Kidney (tissue), 13 donors: ENCODE measurements at regions not wholly inside any gene's neighbourhood (a gene's known extent, or its start where the extent isn't known, plus 50 kb on each side); places are given as distances from the start of the nearest gene placed in this dataset.

Experiments
- DNase-seq, 5 donors: peaks; one replicate each; pipeline ENCODE4 v3.0.0-alpha.2; 2013 to 2020
- FAIRE-seq: peaks from 2 replicates; lab custom pipeline; 2012; peaks lifted over from hg19 to GRCh38; lab: Jason Lieb, UNC
- H3K27ac ChIP-seq, 2 donors: one replicate each; pipeline ENCODE4 v1.7.0; 2013; ENCODE audit warnings: low read depth in 2 of 2, low read length in 2 of 2, inconsistent platforms in 1 of 2
- H3K27me3 ChIP-seq: one replicate; pipeline ENCODE4 v1.7.1; 2013; ENCODE audit warnings: low read length, inconsistent platforms; ENCODE audit not compliant: control insufficient read depth, insufficient read depth
- H3K36me3 ChIP-seq, 3 donors: one replicate each; pipeline versions ENCODE4 v1.7.0 to v1.7.1; 2013; ENCODE audit warnings: low read length in 3 of 3, control low read depth in 1 of 3, inconsistent platforms in 1 of 3; ENCODE audit not compliant: insufficient read depth in 3 of 3, control insufficient read depth in 2 of 3
- H3K4me1 ChIP-seq, 3 donors: one replicate each; pipeline versions ENCODE4 v1.7.0 to v1.7.1; 2013; ENCODE audit warnings: low read length in 3 of 3, inconsistent platforms in 1 of 3, low read depth in 1 of 3; ENCODE audit not compliant: control insufficient read depth in 2 of 3, insufficient read depth in 2 of 3
- H3K4me3 ChIP-seq, 3 donors: one replicate each; pipeline versions ENCODE4 v1.7.0 to v1.8.1; 2013; ENCODE audit warnings: low read length in 3 of 3, control low read depth in 1 of 3, inconsistent platforms in 1 of 3
- H3K9ac ChIP-seq, 3 donors: one replicate each; pipeline versions ENCODE4 v1.7.0 to v1.7.1; 2013; ENCODE audit warnings: low read length in 3 of 3, control low read depth in 1 of 3, inconsistent platforms in 1 of 3
- H3K9me3 ChIP-seq, 3 donors: one replicate each; pipeline versions ENCODE4 v1.7.0 to v1.7.1; 2013; ENCODE audit warnings: low read length in 3 of 3, control low read depth in 1 of 3, inconsistent platforms in 1 of 3; ENCODE audit not compliant: control insufficient read depth in 2 of 3, insufficient read depth in 1 of 3
- intact Hi-C: fragments of 100-400 bp; cut with DNase I; formaldehyde crosslinking; loops from one replicate; pipeline ENCODE4 v1.11.1; 2022
- TF ChIP-seq, protein P1 (sequence below): IDR thresholded peaks from 3 replicates; pipeline ENCODE4 v1.5.1; 2012; ENCODE audit warnings: mild to moderate bottlenecking, moderate library complexity, borderline replicate concordance; ENCODE audit not compliant: insufficient read depth; ENCODE audit errors: extremely low read depth
- donor health status: control.
- donor health status: control.
- donor health status: control.
- donor health status: control.
- donor health status: control.
- donor health status: DM: yes; HTN: yes; CAD: no.
- donor health status: Normal renal cell carcinoma (clear cell type).

DNA sequence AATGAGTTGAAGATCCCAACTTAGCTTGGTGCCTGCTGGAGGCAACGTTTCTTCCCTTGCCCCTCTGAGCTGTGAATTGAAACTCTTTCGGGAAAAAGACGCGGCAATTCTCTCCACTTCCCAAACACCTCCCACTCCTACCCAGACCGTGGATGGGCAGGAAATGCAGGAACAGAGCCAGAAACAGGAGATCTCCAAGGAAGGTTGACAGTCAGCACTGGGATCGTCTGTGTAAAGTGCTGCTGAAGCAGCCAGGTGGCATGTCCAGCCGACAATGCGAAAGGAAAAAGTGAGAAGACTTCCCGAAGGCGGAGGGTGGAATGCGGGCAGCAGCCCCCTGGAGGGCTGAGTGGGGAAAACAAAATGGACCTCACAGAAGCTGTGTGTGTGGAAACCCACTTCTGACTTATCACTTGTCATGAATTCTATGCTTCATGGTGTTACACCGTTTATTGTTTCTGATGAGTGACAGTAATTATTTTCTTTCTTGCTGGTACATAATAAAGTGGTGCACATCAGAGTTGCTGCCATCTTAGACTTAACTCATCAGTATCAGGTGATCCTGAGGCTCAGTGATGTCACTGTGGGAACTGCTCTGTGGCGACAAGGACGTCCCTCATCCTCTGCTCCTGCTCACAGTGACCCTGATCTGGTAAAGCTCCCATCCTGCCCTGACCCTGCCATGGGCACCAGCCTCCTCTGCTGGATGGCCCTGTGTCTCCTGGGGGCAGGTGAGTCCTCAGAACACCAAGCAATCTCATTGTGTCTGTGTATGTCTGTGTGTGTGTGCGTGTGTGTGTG lies 220.5 kb upstream of the PRSS1 start:
- H3K4me3 ChIP-seq, result no peak overlapping the region
- no peaks in the 10 kb centered on the region for H3K36me3 ChIP-seq
- no peaks in the 10 kb centered on the region for H3K9me3 ChIP-seq
- TF ChIP-seq, protein P1, sequence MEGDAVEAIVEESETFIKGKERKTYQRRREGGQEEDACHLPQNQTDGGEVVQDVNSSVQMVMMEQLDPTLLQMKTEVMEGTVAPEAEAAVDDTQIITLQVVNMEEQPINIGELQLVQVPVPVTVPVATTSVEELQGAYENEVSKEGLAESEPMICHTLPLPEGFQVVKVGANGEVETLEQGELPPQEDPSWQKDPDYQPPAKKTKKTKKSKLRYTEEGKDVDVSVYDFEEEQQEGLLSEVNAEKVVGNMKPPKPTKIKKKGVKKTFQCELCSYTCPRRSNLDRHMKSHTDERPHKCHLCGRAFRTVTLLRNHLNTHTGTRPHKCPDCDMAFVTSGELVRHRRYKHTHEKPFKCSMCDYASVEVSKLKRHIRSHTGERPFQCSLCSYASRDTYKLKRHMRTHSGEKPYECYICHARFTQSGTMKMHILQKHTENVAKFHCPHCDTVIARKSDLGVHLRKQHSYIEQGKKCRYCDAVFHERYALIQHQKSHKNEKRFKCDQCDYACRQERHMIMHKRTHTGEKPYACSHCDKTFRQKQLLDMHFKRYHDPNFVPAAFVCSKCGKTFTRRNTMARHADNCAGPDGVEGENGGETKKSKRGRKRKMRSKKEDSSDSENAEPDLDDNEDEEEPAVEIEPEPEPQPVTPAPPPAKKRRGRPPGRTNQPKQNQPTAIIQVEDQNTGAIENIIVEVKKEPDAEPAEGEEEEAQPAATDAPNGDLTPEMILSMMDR, result no peak
- H3K9ac ChIP-seq, result no peak overlapping the region
- no peaks in the 10 kb centered on the region for H3K27me3 ChIP-seq
- no peaks in the 10 kb centered on the region for H3K4me1 ChIP-seq
- no peak overlapping the region for H3K27ac ChIP-seq
- DNase-seq (no peak), FAIRE-seq (no peak)
- intact Hi-C loops, result no loop called here

DNA sequence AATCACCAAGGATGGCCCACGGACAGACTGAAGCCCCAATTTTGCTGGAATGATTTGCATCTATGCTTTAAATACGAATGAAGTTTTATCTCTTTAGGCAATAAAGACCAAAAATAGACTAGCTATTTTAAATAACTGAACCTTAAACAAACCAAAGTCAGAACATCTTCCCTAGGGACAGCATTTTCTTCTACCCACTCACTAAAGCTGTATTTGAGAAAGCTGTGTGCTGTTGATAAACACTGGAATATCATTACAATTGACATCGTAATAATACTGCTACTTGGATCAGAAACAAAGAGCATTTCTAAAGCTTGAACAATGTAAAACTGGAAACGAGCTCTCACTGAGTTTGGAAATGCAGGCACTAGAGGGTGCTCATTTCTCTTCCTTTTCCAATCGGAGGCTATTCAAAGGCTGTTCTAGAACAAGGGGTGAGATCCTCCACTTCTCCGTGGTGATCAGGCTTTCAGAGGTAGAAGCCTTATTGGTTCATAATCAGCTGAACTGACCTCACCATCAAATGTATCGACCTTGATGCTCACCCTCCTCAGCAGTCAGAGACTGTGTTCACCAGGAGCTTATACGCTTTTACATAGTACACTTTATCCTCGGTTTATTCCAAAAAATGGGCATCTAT lies 225.3 kb upstream of the PRSS1 start:
- H3K4me3 ChIP-seq, result no peak overlapping the region
- no peaks in the 10 kb centered on the region for H3K9me3 ChIP-seq
- no peaks in the 10 kb centered on the region for H3K36me3 ChIP-seq
- TF ChIP-seq, protein P1, result no peak
- H3K27me3 ChIP-seq, result no peaks in the 10 kb centered on the region
- intact Hi-C loops, result no loop called here
- FAIRE-seq (no peak), DNase-seq (no peak)
- H3K4me1 ChIP-seq, result no peaks in the 10 kb centered on the region
- H3K9ac ChIP-seq, result no peak overlapping the region
- no peak overlapping the region for H3K27ac ChIP-seq

DNA sequence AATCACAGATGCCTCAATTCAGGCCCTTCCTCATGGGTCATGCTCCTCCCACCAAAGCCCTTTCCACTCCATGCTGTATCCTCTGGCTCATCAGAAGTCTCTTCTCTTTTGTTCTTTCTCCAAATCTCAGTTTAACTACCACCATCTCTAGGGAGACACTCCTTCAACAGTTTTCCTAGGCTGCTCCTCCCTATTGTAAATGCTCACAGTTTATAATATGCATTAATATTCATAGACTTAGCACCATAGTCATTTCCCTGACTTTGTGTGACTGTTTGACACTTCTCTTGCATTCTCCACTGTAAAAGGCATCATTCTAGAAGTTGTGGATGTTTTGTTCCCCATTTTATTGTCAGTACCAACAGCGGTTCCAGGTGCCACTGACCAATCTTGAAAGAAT lies 226.5 kb upstream of the PRSS1 start:
- DNase-seq (no peak), FAIRE-seq (no peak)
- Histone ChIP-seq H3K9me3 (no peaks in the 10 kb centered on the region), H3K4me3 (no peak overlapping the region), H3K27ac (no peak overlapping the region), H3K9ac (no peak overlapping the region), H3K27me3 (no peaks in the 10 kb centered on the region), H3K36me3 (no peaks in the 10 kb centered on the region), H3K4me1 (no peaks in the 10 kb centered on the region)
- intact Hi-C loops, result no loop called here
- TF ChIP-seq, protein P1, result no peak
